B cell (primary cell): ENCODE measurements at regions not wholly inside any gene's neighbourhood (a gene's known extent, or its start where the extent isn't known, plus 50 kb on each side); places are given as distances from the start of the nearest gene placed in this dataset.

Source experiments
- ATAC-seq: fragments of 200-7000 bp; cut with Tn5 transposase; one replicate; pipeline ENCODE4 v1.10.0; 2021; ENCODE audit warnings: low read depth, mild to moderate bottlenecking, moderate number of reproducible peaks, moderate library complexity
- CTCF ChIA-PET: fragments of 350-600 bp; sonication (Branson Sonifier 250); formaldehyde crosslinking; loops from one replicate; lab custom pipeline; 2021; ENCODE audit warnings: antibody characterized with exemption, inconsistent platforms; lab: Charles Lee
- POLR2A ChIA-PET: fragments of 350-600 bp; sonication (Branson Sonifier 250); formaldehyde crosslinking; loops from one replicate; lab custom pipeline; 2021; ENCODE audit warnings: antibody characterized with exemption; lab: Charles Lee
- DNase-seq: peaks from one replicate; pipeline ENCODE4 v3.0.0; 2013
- H2AFZ ChIP-seq: 2 replicates; pipeline ENCODE4 v1.6.1; 2012; ENCODE audit warnings: mild to moderate bottlenecking, low read depth, low read length; ENCODE audit not compliant: insufficient read depth, poor library complexity, severe bottlenecking
- H3K27ac ChIP-seq, 2 donors: 1 replicate in 1 of 2; 2 replicates in 1 of 2; pipeline ENCODE4 v1.5.1; 2012 to 2013; ENCODE audit warnings: low read length in 2 of 2, mild to moderate bottlenecking in 2 of 2, moderate library complexity in 1 of 2
- H3K27me3 ChIP-seq, 4 experiments: fragments of 200-600 bp in 1 of 4; sonication (generic) in 1 of 4; replicated peaks in 1 of 4; 1 replicate in 2 of 4; 2 replicates in 2 of 4; pipeline versions ENCODE4 v1.6.1 to v1.7.0; 2013 to 2016; ENCODE audit warnings: low read length in 3 of 4, mild to moderate bottlenecking in 2 of 4, mixed read lengths in 1 of 4, moderate library complexity in 1 of 4; ENCODE audit not compliant: insufficient read depth in 4 of 4, control insufficient read depth in 3 of 4; ENCODE audit errors: control extremely low read depth in 1 of 4
- H3K36me3 ChIP-seq, 2 experiments: replicated peaks in 1 of 2; 1 replicate in 1 of 2; 2 replicates in 1 of 2; pipeline versions ENCODE4 v1.6.1 to v1.7.1; 2013; ENCODE audit warnings: low read length in 1 of 2; ENCODE audit not compliant: insufficient read depth in 2 of 2, control insufficient read depth in 1 of 2; ENCODE audit errors: control extremely low read depth in 1 of 2, extremely low read depth in 1 of 2
- H3K4me1 ChIP-seq, 2 donors: fragments of 200-600 bp in 1 of 2; sonication (generic) in 1 of 2; 1 replicate in 1 of 2; 2 replicates in 1 of 2; pipeline versions ENCODE4 v1.5.1 to v1.6.1; 2013 to 2017; ENCODE audit warnings: low read length in 2 of 2; ENCODE audit not compliant: control insufficient read depth in 2 of 2, insufficient read depth in 2 of 2
- H3K4me2 ChIP-seq: replicated peaks from 2 replicates; pipeline ENCODE3; 2012; ENCODE audit warnings: mild to moderate bottlenecking, low read depth, low read length; ENCODE audit not compliant: poor library complexity, severe bottlenecking
- H3K4me3 ChIP-seq, 5 experiments: fragments of 200-600 bp in 1 of 5; sonication (generic) in 1 of 5; 1 replicate in 3 of 5; 2 replicates in 2 of 5; pipeline versions ENCODE4 v1.5.1 to v1.7.0; 2011 to 2016; ENCODE audit warnings: low read length in 4 of 5, mild to moderate bottlenecking in 4 of 5, low read depth in 2 of 5, control low read depth in 1 of 5, moderate library complexity in 1 of 5; ENCODE audit not compliant: insufficient read depth in 1 of 5; ENCODE audit errors: control extremely low read depth in 1 of 5, extremely low read depth in 1 of 5
- H3K79me2 ChIP-seq: fragments of 200-600 bp; sonication (generic); one replicate; pipeline ENCODE4 v1.6.0; 2016; ENCODE audit warnings: low read length; ENCODE audit not compliant: control insufficient read depth, insufficient read depth
- H3K9ac ChIP-seq: fragments of 200-600 bp; sonication (generic); 2 replicates; pipeline ENCODE4 v1.6.1; 2017; ENCODE audit warnings: mild to moderate bottlenecking, low read length, moderate library complexity
- H3K9me3 ChIP-seq, 3 donors: one replicate each; pipeline versions ENCODE4 v1.6.1 to v1.7.1; 2013; ENCODE audit warnings: low read length in 2 of 3; ENCODE audit not compliant: control insufficient read depth in 2 of 3, insufficient read depth in 1 of 3; ENCODE audit errors: control extremely low read depth in 1 of 3
- H4K20me1 ChIP-seq: 2 replicates; pipeline ENCODE4 v1.6.0; 2012; ENCODE audit warnings: mild to moderate bottlenecking, low read length; ENCODE audit not compliant: insufficient read depth, control insufficient read depth, poor library complexity, severe bottlenecking
- H3K27ac Mint-ChIP-seq: one replicate; pipeline ENCODE4 v1.8.0; 2021; ENCODE audit warnings: mixed read lengths
- H3K27me3 Mint-ChIP-seq: one replicate; pipeline ENCODE4 v1.8.0; 2021; ENCODE audit warnings: mixed read lengths
- H3K4me1 Mint-ChIP-seq: one replicate; pipeline ENCODE4 v1.8.0; 2021; ENCODE audit warnings: mixed read lengths
- H3K4me3 Mint-ChIP-seq: one replicate; pipeline ENCODE4 v1.8.0; 2021; ENCODE audit warnings: mixed read lengths
- H3K9me3 Mint-ChIP-seq: one replicate; pipeline ENCODE4 v1.8.0; 2022; ENCODE audit warnings: mixed read lengths; ENCODE audit not compliant: insufficient read depth
- EZH2 ChIP-seq: IDR thresholded peaks from 2 replicates; pipeline ENCODE4 v1.6.1; 2012; ENCODE audit warnings: borderline replicate concordance, low read depth, mild to moderate bottlenecking, moderate library complexity, low read length; ENCODE audit not compliant: insufficient read depth, poor library complexity, severe bottlenecking
- WGBS: methylation state at CpG from one replicate; pipeline ENCODE4 v1.1.5; 2013; ENCODE audit warnings: missing lambda C conversion rate; ENCODE audit not compliant: insufficient coverage; 5-methylcytosine and 5-hydroxymethylcytosine counted together
- intact Hi-C: fragments of 100-400 bp; cut with micrococcal nuclease; formaldehyde crosslinking; loops from one replicate; pipeline ENCODE4 v1.10.0; 2022
- TF ChIP-seq, protein P1 (sequence below): fragments of 200-600 bp; IDR thresholded peaks from one replicate; pipeline ENCODE4 v1.8.0; 2022; ENCODE audit warnings: antibody characterized with exemption, mild to moderate bottlenecking

DNA sequence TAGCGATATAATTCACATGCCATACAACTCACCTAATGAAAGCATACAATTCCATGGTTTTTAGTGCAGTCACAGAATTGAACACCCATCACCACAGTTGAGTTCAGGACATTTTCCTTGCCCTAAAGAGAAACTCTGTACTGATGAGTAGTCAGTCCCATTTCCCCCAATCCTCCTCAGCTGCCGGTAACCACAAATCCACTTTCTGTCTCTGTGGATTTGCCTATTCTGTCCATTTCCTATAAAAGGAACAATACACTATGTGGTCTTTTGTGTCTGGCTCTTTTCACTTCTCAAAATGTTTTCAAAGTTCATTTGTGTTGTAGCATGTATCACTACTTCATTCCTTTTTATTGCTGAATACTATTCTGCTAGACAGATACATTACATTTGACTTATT, 67.9 kb upstream of the TGM3 start:
- no peak overlapping the region for H3K27ac ChIP-seq
- H3K27me3 ChIP-seq, result no peaks in the 10 kb centered on the region
- H3K4me2 ChIP-seq, result no peak overlapping the region
- no peaks in the 10 kb centered on the region for H4K20me1 ChIP-seq
- TF ChIP-seq, protein P1, sequence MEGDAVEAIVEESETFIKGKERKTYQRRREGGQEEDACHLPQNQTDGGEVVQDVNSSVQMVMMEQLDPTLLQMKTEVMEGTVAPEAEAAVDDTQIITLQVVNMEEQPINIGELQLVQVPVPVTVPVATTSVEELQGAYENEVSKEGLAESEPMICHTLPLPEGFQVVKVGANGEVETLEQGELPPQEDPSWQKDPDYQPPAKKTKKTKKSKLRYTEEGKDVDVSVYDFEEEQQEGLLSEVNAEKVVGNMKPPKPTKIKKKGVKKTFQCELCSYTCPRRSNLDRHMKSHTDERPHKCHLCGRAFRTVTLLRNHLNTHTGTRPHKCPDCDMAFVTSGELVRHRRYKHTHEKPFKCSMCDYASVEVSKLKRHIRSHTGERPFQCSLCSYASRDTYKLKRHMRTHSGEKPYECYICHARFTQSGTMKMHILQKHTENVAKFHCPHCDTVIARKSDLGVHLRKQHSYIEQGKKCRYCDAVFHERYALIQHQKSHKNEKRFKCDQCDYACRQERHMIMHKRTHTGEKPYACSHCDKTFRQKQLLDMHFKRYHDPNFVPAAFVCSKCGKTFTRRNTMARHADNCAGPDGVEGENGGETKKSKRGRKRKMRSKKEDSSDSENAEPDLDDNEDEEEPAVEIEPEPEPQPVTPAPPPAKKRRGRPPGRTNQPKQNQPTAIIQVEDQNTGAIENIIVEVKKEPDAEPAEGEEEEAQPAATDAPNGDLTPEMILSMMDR, result no peak
- TF ChIP-seq EZH2, result no peak
- H3K9me3 ChIP-seq, result no peaks in the 10 kb centered on the region
- H3K4me1 Mint-ChIP-seq, result no peaks in the 10 kb centered on the region
- no peaks in the 10 kb centered on the region for H3K79me2 ChIP-seq
- H2AFZ ChIP-seq, result no peak overlapping the region
- no peaks in the 10 kb centered on the region for H3K4me1 ChIP-seq
- H3K9ac ChIP-seq, result no peak overlapping the region
- 100% methylated on average over 2 of the region's 2 CpGs for WGBS
- CTCF ChIA-PET, result no interaction called here
- no peak overlapping the region for H3K4me3 ChIP-seq
- DNase-seq (no peak), ATAC-seq (no peak)
- H3K27ac Mint-ChIP-seq, result no peak overlapping the region
- POLR2A ChIA-PET, result no interaction called here
- H3K4me3 Mint-ChIP-seq, result no peak overlapping the region
- H3K27me3 Mint-ChIP-seq, result no peaks in the 10 kb centered on the region
- H3K36me3 ChIP-seq, result no peaks in the 10 kb centered on the region
- no peaks in the 10 kb centered on the region for H3K9me3 Mint-ChIP-seq
- intact Hi-C loops, result no loop called here

DNA sequence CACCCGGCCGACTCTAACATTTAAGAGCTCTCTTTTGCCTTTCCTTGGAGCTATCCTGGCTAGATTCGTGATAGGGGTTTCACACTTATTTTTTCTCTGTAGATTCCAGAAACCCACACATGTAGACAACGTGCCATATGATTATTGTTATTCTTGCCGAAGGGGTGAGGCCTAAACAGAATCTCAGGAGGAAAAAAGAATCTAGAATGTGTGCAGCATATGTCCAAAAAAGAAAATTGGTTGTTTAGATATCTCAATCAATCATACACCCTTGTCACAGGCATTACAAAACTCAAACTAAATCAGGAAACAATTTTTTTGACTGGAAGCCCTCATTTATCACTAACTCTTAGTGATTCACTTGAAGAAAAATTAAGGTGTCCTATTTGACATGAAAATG, 66.9 kb upstream of the TGM3 start:
- CTCF ChIA-PET, result interaction anchor here (1.3 kb wide), 1 partner anchor 224 kb away, joined by 3 read pairs; no protein-coding TSS in a partner anchor

More for the DNA sequence above, 66.9 kb upstream of the TGM3 start:
- no peak for ATAC-seq
- Mint-ChIP-seq H3K27me3 (no peaks in the 10 kb centered on the region), H3K4me1 (no peaks in the 10 kb centered on the region), H3K9me3 (no peaks in the 10 kb centered on the region), H3K4me3 (no peak overlapping the region), H3K27ac (no peak overlapping the region)
- H3K27ac ChIP-seq, result no peak overlapping the region
- POLR2A ChIA-PET, result no interaction called here
- no peak for TF ChIP-seq EZH2
- TF ChIP-seq, protein P1, result no peak
- no peak overlapping the region for H2AFZ ChIP-seq
- no peaks in the 10 kb centered on the region for H3K9me3 ChIP-seq
- no peaks in the 10 kb centered on the region for H3K4me1 ChIP-seq
- no peak overlapping the region for H3K4me3 ChIP-seq
- H4K20me1 ChIP-seq, result no peaks in the 10 kb centered on the region
- no peak overlapping the region for H3K4me2 ChIP-seq
- no peaks in the 10 kb centered on the region for H3K27me3 ChIP-seq
- no peak for DNase-seq
- intact Hi-C loops, result no loop called here
- no peaks in the 10 kb centered on the region for H3K79me2 ChIP-seq
- WGBS, result 96% methylated on average over 3 of the region's 5 CpGs
- no peak overlapping the region for H3K9ac ChIP-seq
- H3K36me3 ChIP-seq, result no peaks in the 10 kb centered on the region
